HCT116 (cell line): ENCODE measurements at regions not wholly inside any gene's neighbourhood (a gene's known extent, or its start where the extent isn't known, plus 50 kb on each side); places are given as distances from the start of the nearest gene placed in this dataset.

Source experiments
- ATAC-seq: fragments of 200-7000 bp; cut with Tn5 transposase; 2 replicates; pipeline ENCODE4 v1.9.1; 2020; ENCODE audit warnings: mild to moderate bottlenecking, moderate library complexity
- BruUV-seq: library from RNA; stranded (reverse); fragments of 400-500 nt; replicated peaks from 2 replicates; lab custom pipeline; 2021; lab: Mats Ljungman, UMichigan
- CTCF ChIA-PET: fragments of 300-600 bp; sonication (Branson Sonifier 250); formaldehyde crosslinking; loops from one replicate; lab custom pipeline; 2021; ENCODE audit warnings: antibody characterized with exemption; lab: Charles Lee
- POLR2A ChIA-PET: fragments of 300-600, 350-600 bp; sonication (Branson Sonifier 250); formaldehyde crosslinking; loops from one replicate; lab custom pipeline; 2021; ENCODE audit warnings: antibody characterized with exemption; lab: Charles Lee
- RAD21 ChIA-PET, 2 experiments: fragments of 300-600 bp; sonication (Branson Sonifier 250); formaldehyde crosslinking; loops; one replicate each; lab custom pipeline; 2023; ENCODE audit warnings: low total read pairs in 2 of 2; ENCODE audit not compliant: uncharacterized antibody in 2 of 2, unreplicated experiment in 2 of 2, low non-redundant PET in 1 of 2; lab: Charles Lee
- DNase-seq: peaks from one replicate; pipeline ENCODE4 v3.0.0-alpha.2; 2010; ENCODE audit warnings: low read depth, low spot score
- H2AFZ ChIP-seq: fragments of 200-600 bp; shearing (Covaris generic), sonication (generic); 2 replicates; pipeline ENCODE4 v1.6.1; 2017; ENCODE audit warnings: low read depth, mixed run types, mixed read lengths, antibody characterized with exemption, low read length; ENCODE audit not compliant: poor library complexity, severe bottlenecking
- H3K27ac ChIP-seq: 2 replicates; pipeline ENCODE4 v1.5.1; 2012; ENCODE audit warnings: low read depth, low read length
- H3K27me3 ChIP-seq: fragments of 200-600 bp; sonication (generic); 2 replicates; pipeline ENCODE4 v1.6.1; 2016; ENCODE audit warnings: mixed run types, low read length, mixed read lengths; ENCODE audit not compliant: insufficient read depth
- H3K36me3 ChIP-seq, 2 experiments: fragments of 200-500 bp in 1 of 2; fragments of 200-600 bp in 1 of 2; sonication (Bioruptor generic) in 1 of 2; sonication (generic) in 1 of 2; 2 replicates each; pipeline versions ENCODE4 v1.5.1 to v1.6.1; 2014 to 2016; ENCODE audit warnings: low read length in 2 of 2, inconsistent platforms in 1 of 2, mixed read lengths in 1 of 2, mixed run types in 1 of 2; ENCODE audit not compliant: insufficient read depth in 2 of 2, control insufficient read depth in 1 of 2
- H3K4me1 ChIP-seq, 2 experiments: fragments of 200-600 bp in 1 of 2; sonication (generic) in 1 of 2; 2 replicates each; pipeline versions ENCODE4 v1.5.1 to v1.6.1; 2012 to 2017; ENCODE audit warnings: low read length in 2 of 2, inconsistent platforms in 1 of 2, mild to moderate bottlenecking in 1 of 2, mixed read lengths in 1 of 2, mixed run types in 1 of 2, moderate library complexity in 1 of 2; ENCODE audit not compliant: insufficient read depth in 2 of 2, control insufficient read depth in 1 of 2
- H3K4me2 ChIP-seq: fragments of 200-600 bp; sonication (generic); 2 replicates; pipeline ENCODE4 v1.6.1; 2017; ENCODE audit warnings: mixed run types, low read length, mixed read lengths
- H3K4me3 ChIP-seq, 2 experiments: fragments of 200-600 bp in 1 of 2; sonication (generic) in 1 of 2; replicated peaks in 1 of 2; 2 replicates each; pipeline ENCODE4 v1.5.1; 2011 to 2016; ENCODE audit warnings: low read length in 2 of 2, control low read depth in 1 of 2, low read depth in 1 of 2, mild to moderate bottlenecking in 1 of 2, mixed read lengths in 1 of 2, mixed run types in 1 of 2
- H3K79me2 ChIP-seq: fragments of 200-600 bp; sonication (generic); 2 replicates; pipeline ENCODE4 v1.6.1; 2017; ENCODE audit warnings: mild to moderate bottlenecking, mixed run types, low read length, moderate library complexity, mixed read lengths; ENCODE audit not compliant: insufficient read depth
- H3K9ac ChIP-seq: fragments of 200-600 bp; sonication (generic); 2 replicates; pipeline ENCODE4 v1.6.1; 2016; ENCODE audit warnings: low read length, mixed read lengths
- H3K9me2 ChIP-seq: fragments of 200-600 bp; sonication (generic), shearing (Covaris generic); 2 replicates; pipeline ENCODE4 v1.6.1; 2017; ENCODE audit warnings: mixed run types, mild to moderate bottlenecking, moderate library complexity; ENCODE audit not compliant: insufficient read depth
- H3K9me3 ChIP-seq, 2 experiments: fragments of 200-500 bp in 1 of 2; fragments of 200-600 bp in 1 of 2; sonication (Bioruptor generic) in 1 of 2; sonication (generic) in 1 of 2; 2 replicates each; pipeline ENCODE4 v1.6.1; 2014 to 2017; ENCODE audit warnings: low read length in 2 of 2, mixed read lengths in 2 of 2, inconsistent platforms in 1 of 2, low read depth in 1 of 2, mild to moderate bottlenecking in 1 of 2, mixed run types in 1 of 2, moderate library complexity in 1 of 2; ENCODE audit not compliant: control insufficient read depth in 1 of 2, insufficient read depth in 1 of 2
- H4K20me1 ChIP-seq: fragments of 200-600 bp; sonication (generic), shearing (Covaris generic); 2 replicates; pipeline ENCODE4 v1.6.1; 2017; ENCODE audit warnings: mixed run types, mild to moderate bottlenecking, moderate library complexity; ENCODE audit not compliant: insufficient read depth
- EGR1 ChIP-seq: IDR thresholded peaks from 2 replicates; pipeline ENCODE4 v1.6.1; 2012; ENCODE audit warnings: low read depth
- ELF1 ChIP-seq: IDR thresholded peaks from 2 replicates; pipeline ENCODE4 v1.6.1; 2012; ENCODE audit warnings: low read depth, borderline replicate concordance
- RAD21 ChIP-seq: IDR thresholded peaks from 2 replicates; pipeline ENCODE4 v1.6.1; 2012; ENCODE audit warnings: low read depth, mild to moderate bottlenecking
- SP1 ChIP-seq: IDR thresholded peaks from 2 replicates; pipeline ENCODE4 v1.6.1; 2012; ENCODE audit warnings: low read depth
- ZFX ChIP-seq: fragments of 450-650 bp; IDR thresholded peaks from 2 replicates; pipeline ENCODE4 v1.6.1; 2017
- intact Hi-C: fragments of 100-400 bp; cut with micrococcal nuclease; formaldehyde crosslinking; loops from 2 replicates; pipeline ENCODE4 v1.10.0; 2022
- TF ChIP-seq, protein P1 (sequence below), 3 experiments: fragments of 200-600 bp in 1 of 3; sonication (generic) in 1 of 3; IDR thresholded peaks in 2 of 3; conservative IDR thresholded peaks in 1 of 3; 2 replicates each; pipeline ENCODE4 v1.5.1; 2012 to 2017; ENCODE audit warnings: low read depth in 2 of 3, low read length in 2 of 3, antibody characterized with exemption in 1 of 3, borderline replicate concordance in 1 of 3, control low read depth in 1 of 3, mild to moderate bottlenecking in 1 of 3, mixed read lengths in 1 of 3, mixed run types in 1 of 3, moderate library complexity in 1 of 3; ENCODE audit not compliant: insufficient read depth in 1 of 3
- TF ChIP-seq, protein P2 (sequence below): IDR thresholded peaks from 2 replicates; pipeline ENCODE4 v1.6.1; 2012

DNA sequence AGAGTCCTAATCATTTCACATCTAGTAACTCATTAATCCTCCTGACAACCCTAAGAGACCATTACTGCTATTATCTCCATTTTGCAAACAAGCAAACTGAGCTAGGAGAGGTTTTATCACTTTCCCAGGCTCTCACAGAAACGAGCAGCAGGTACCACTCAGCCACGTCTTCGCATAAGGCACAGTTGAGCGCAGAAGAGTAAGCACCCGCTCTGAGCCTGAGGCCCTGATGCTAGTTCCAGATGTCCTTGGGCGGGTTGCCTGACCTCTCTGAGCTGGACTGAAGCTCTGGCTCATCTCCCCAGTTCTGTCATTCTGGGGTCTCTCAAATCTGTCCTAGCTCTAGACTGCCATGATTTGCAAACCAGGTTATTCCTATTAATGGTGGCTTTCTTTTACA, 72.6 kb upstream of the FRMD4A start:
- Histone ChIP-seq H4K20me1 (no peaks in the 10 kb centered on the region), H3K9ac (no peak overlapping the region), H3K9me2 (no peaks in the 10 kb centered on the region), H3K4me2 (no peak overlapping the region), H3K4me1 (no peaks in the 10 kb centered on the region), H3K4me3 (no peak overlapping the region), H3K9me3 (no peaks in the 10 kb centered on the region), H3K27ac (no peak overlapping the region), H2AFZ (no peak overlapping the region), H3K36me3 (no peaks in the 10 kb centered on the region), H3K79me2 (no peaks in the 10 kb centered on the region), H3K27me3 (peaks cover 64% of the 10 kb centered on the region)
- RAD21 ChIA-PET = no interaction called here
- POLR2A ChIA-PET = no interaction called here
- CTCF ChIA-PET = no interaction called here
- no TSS peak for BruUV-seq
- ATAC-seq (no peak), DNase-seq (no peak)
- TF ChIP-seq RAD21 (no peak), SP1 (no peak), EGR1 (no peak), ZFX (no peak)
- TF ChIP-seq, protein P1, sequence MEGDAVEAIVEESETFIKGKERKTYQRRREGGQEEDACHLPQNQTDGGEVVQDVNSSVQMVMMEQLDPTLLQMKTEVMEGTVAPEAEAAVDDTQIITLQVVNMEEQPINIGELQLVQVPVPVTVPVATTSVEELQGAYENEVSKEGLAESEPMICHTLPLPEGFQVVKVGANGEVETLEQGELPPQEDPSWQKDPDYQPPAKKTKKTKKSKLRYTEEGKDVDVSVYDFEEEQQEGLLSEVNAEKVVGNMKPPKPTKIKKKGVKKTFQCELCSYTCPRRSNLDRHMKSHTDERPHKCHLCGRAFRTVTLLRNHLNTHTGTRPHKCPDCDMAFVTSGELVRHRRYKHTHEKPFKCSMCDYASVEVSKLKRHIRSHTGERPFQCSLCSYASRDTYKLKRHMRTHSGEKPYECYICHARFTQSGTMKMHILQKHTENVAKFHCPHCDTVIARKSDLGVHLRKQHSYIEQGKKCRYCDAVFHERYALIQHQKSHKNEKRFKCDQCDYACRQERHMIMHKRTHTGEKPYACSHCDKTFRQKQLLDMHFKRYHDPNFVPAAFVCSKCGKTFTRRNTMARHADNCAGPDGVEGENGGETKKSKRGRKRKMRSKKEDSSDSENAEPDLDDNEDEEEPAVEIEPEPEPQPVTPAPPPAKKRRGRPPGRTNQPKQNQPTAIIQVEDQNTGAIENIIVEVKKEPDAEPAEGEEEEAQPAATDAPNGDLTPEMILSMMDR (IDR thresholded peaks at IDR 0.05 in 2 of 3, conservative IDR thresholded peaks at IDR 0.05 in 1 of 3; ENCODE audit: borderline replicate concordance in 1 of 3, insufficient read depth in 1 of 3, low read depth in 2 of 3, low read length in 2 of 3) = no peak
- TF ChIP-seq, protein P2, sequence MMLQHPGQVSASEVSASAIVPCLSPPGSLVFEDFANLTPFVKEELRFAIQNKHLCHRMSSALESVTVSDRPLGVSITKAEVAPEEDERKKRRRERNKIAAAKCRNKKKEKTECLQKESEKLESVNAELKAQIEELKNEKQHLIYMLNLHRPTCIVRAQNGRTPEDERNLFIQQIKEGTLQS = no peak
- intact Hi-C loops = no loop called here

DNA sequence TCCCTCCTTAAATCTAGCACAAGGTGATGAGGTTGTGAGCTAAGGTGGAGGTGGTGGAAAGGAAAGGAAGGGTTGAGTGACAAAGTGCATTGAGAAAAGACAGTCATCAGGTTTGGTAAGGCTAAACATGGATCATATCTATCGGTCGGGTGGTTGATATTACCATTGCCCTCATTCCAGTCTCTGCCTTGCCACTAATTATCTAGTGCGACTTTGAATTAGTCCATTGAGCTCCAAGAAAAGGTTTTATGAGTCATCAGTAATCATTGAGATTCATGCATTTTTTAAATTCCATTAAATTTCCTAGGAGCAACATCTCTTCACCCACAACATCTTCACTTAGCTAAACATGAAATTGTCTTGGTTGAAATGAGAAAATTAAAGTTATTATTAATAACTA, 68.9 kb upstream of the FRMD4A start:
- H3K9me3 ChIP-seq = no peaks in the 10 kb centered on the region
- no peak overlapping the region for H3K27ac ChIP-seq
- H3K4me2 ChIP-seq = no peak overlapping the region
- no TSS peak for BruUV-seq
- TF ChIP-seq ZFX (no peak), RAD21 (no peak), SP1 (no peak), ELF1 (no peak)
- TF ChIP-seq, protein P1 (IDR thresholded peaks at IDR 0.05 in 2 of 3, conservative IDR thresholded peaks at IDR 0.05 in 1 of 3; ENCODE audit: borderline replicate concordance in 1 of 3, insufficient read depth in 1 of 3, low read depth in 2 of 3, low read length in 2 of 3) = no peak
- CTCF ChIA-PET = no interaction called here
- no peaks in the 10 kb centered on the region for H3K36me3 ChIP-seq
- H2AFZ ChIP-seq = no peak overlapping the region
- no peaks in the 10 kb centered on the region for H3K9me2 ChIP-seq
- H3K4me3 ChIP-seq = no peak overlapping the region
- no peak overlapping the region for H3K9ac ChIP-seq
- DNase-seq = no peak
- peaks cover 7 to 11% of the 10 kb centered on the region in 2 experiments for H3K4me1 ChIP-seq
- ATAC-seq = no peak
- H3K79me2 ChIP-seq = no peaks in the 10 kb centered on the region
- RAD21 ChIA-PET = no interaction called here
- POLR2A ChIA-PET = no interaction called here
- intact Hi-C loops = loop anchor here (10.0 kb wide), 1 partner anchor 425 kb away; no protein-coding TSS in a partner anchor
- peaks cover 31% of the 10 kb centered on the region for H3K27me3 ChIP-seq
- no peaks in the 10 kb centered on the region for H4K20me1 ChIP-seq
